ACC112 (cell line): ENCODE measurements at regions not wholly inside any gene's neighbourhood (a gene's known extent, or its start where the extent isn't known, plus 50 kb on each side); places are given as distances from the start of the nearest gene placed in this dataset.
"Not testable (repeated sequence)": the region's sequence is repeated elsewhere in the genome, so short reads cannot be mapped to it uniquely, and the experiment has no call there.

Source experiments
- H2AFZ ChIP-seq: fragments of 200-600 bp; sonication (generic); one replicate; pipeline ENCODE4 v1.6.0; 2017; ENCODE audit warnings: antibody characterized with exemption, low read length; ENCODE audit not compliant: unreplicated experiment
- H3K27ac ChIP-seq: fragments of 200-600 bp; sonication (generic); 2 replicates; pipeline ENCODE4 v1.5.1; 2014; ENCODE audit warnings: low read depth, mild to moderate bottlenecking, antibody characterized with exemption, low read length, moderate library complexity
- H3K27me3 ChIP-seq: fragments of 200-600 bp; sonication (generic); 2 replicates; pipeline ENCODE4 v1.6.1; 2014; ENCODE audit warnings: mild to moderate bottlenecking, antibody characterized with exemption, low read length, moderate library complexity, mixed read lengths; ENCODE audit not compliant: insufficient read depth
- H3K36me3 ChIP-seq: fragments of 200-600 bp; sonication (generic); 2 replicates; pipeline ENCODE4 v1.6.1; 2016; ENCODE audit warnings: mild to moderate bottlenecking, antibody characterized with exemption, low read length, moderate library complexity, mixed read lengths; ENCODE audit not compliant: insufficient read depth
- H3K4me1 ChIP-seq: fragments of 200-600 bp; sonication (generic); one replicate; pipeline ENCODE4 v1.6.1; 2016; ENCODE audit warnings: low read length, mixed read lengths; ENCODE audit not compliant: insufficient read depth, unreplicated experiment, control insufficient read depth
- H3K4me3 ChIP-seq: fragments of 200-600 bp; sonication (generic); 2 replicates; pipeline ENCODE4 v1.5.1; 2014; ENCODE audit warnings: mild to moderate bottlenecking, low read depth, low read length
- H3K79me2 ChIP-seq: fragments of 200-600 bp; sonication (generic); one replicate; pipeline ENCODE4 v1.6.0; 2016; ENCODE audit warnings: low read length; ENCODE audit not compliant: control insufficient read depth, unreplicated experiment, insufficient read depth

DNA sequence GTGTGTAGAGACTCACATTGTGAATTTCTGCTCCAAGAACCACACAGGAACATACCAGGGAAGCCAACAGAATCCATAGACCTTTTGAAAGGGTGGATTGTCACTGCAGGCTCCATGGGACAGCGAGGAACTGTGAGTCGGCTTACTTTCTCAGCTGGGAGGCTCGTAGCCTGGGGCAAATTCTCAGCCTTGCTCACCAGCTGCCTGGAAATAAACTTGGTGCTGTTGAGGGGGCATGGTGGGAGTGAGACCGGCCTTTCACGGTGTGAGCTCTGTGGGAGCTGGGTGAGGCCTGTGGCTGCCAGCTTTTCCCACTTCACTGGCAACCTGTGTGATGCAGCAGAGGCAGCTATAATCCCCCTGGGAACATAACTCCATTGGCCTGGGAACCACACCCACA is 146.6 kb upstream of the P2RY1 start:
- H3K27ac ChIP-seq: no peak overlapping the region
- no peak overlapping the region for H2AFZ ChIP-seq
- H3K79me2 ChIP-seq: no peaks in the 10 kb centered on the region
- no peaks in the 10 kb centered on the region for H3K4me1 ChIP-seq
- H3K36me3 ChIP-seq: no peaks in the 10 kb centered on the region
- no peaks in the 10 kb centered on the region for H3K27me3 ChIP-seq
- H3K4me3 ChIP-seq: no peak overlapping the region

DNA sequence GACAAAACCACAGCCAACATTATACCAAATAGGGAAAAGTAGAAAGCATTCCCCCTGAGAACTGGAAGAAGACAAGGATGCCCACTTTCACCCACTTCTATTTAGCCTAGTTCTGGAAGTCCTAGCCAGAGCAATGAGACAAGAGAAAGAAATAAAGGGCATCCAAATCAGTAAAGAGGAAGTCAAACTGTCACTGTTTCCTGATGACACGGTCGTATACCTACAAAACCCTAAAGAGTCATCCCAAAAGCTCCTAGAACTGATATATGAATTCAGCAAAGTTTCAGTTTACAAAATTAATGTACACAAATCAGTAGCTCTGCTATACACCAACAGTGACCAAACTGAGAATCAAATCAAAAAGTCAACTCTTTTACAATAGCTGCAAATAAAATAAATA is 142.6 kb upstream of the P2RY1 start:
- not testable (repeated sequence) for H3K79me2 ChIP-seq, H3K27ac ChIP-seq

DNA sequence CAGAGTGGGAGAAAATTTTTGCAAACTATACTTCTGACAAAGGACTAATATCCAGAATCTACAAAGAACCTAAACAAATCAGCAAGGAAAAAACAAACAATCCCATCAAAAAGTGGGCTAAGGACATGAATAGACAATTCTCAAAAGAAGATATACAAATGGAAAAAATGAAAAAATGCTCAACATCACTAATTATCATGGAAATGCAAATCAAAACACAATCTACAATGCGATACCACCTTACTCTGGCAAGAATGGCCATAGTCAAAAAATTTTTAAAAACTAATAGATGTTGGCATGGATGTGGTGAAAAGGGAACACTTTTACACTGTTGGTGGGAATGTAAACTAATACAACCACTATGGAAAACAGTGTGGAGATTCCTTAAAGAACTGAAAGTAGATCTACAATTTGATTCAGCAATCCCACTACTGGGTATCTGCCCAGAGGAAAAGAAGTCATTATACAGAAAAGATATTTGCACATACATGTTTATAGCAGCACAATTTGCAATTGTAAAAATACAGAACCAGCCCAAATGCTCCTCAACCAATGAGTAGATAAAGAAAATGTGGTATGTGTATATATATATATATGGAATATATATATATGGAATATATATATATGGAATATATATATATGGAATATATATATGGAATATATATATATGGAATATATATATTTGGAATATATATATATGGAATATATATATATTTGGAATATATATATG is 141.2 kb upstream of the P2RY1 start:
- H3K27me3 ChIP-seq, H2AFZ ChIP-seq, H3K27ac ChIP-seq, H3K4me3 ChIP-seq, H3K4me1 ChIP-seq, H3K79me2 ChIP-seq, H3K36me3 ChIP-seq: not testable (repeated sequence)

More for the DNA sequence above, 142.6 kb upstream of the P2RY1 start:
- H3K4me3 ChIP-seq, H3K27me3 ChIP-seq, H2AFZ ChIP-seq, H3K36me3 ChIP-seq, H3K4me1 ChIP-seq: not testable (repeated sequence)

DNA sequence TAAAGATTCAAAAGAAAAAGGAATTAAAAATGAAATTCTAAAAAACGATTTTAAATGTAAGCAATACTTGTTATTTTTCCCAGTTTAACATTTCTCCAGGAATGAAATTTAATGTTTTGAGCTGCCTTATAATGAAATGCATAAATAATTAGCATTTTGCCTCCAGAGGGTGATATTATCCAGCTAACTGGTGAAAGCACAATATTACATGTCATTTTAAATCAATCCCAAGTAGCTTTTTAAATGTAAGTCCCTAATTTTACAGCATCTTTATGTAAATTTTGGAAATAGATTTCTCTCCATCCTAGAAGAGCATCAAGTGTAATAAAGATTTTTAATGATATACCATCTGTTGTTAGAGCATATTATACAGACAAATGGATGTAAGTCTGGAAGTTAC is 139.1 kb upstream of the P2RY1 start:
- Histone ChIP-seq H3K79me2 (no peaks in the 10 kb centered on the region), H3K27ac (no peak overlapping the region), H3K4me1 (no peaks in the 10 kb centered on the region), H3K4me3 (no peak overlapping the region), H3K36me3 (no peaks in the 10 kb centered on the region), H3K27me3 (no peaks in the 10 kb centered on the region; the same call in 1 of the 2 replicates), H2AFZ (no peak overlapping the region)

DNA sequence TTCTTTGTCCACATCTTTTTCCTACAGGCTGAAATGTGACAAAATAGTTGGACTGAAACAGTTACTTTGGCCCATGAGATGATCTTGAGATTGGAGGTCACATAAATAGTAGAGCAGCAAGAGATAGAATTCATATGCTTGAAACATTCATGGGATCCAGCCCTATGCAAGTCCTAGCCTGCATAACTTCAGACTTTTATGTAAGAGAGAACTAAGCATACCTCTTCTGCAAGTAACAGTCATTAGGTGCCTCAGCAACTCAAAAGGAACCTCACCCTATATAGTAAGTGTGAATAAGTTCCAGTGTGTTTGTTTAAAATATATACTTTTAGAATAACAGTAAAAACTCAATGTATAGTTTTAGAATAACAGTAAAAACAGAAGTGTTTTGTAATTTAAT is 138.0 kb upstream of the P2RY1 start:
- Histone ChIP-seq H2AFZ (no peak overlapping the region), H3K27ac (no peak overlapping the region), H3K36me3 (no peaks in the 10 kb centered on the region), H3K4me1 (no peaks in the 10 kb centered on the region), H3K4me3 (no peak overlapping the region), H3K79me2 (no peaks in the 10 kb centered on the region), H3K27me3 (no peaks in the 10 kb centered on the region; the same call in 1 of the 2 replicates)

DNA sequence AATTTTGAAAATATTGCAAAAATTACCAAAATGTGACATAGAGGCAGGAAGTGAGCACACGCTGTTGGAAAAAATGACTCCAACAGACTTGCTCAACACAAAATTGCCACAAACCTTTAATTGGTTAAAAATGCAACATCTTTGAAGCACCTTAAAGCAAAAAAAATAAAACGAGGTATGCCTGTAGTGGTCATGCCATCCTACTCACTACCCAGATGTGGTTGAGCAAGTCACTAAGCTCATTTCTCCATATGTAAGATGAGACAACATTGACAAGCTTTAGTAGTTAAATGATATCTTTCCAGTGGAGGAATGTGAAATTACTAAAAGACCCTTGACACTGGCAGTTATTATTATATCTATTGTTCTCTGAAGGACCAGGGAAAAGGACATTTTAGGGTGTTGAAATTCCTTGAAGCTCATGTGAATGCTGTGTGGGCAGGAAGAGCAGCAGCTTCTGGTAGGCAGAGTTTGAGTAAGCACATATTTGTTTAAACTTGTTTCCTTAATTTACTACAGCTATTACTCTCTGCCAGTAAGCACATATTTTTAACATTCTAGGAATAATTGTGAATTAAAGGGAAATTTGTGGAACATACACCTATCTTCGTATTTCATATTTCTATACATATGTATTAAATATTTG is 131.6 kb upstream of the P2RY1 start:
- Histone ChIP-seq H3K27me3 (no peaks in the 10 kb centered on the region), H2AFZ (no peak overlapping the region), H3K36me3 (no peaks in the 10 kb centered on the region), H3K79me2 (no peaks in the 10 kb centered on the region), H3K4me1 (no peaks in the 10 kb centered on the region), H3K4me3 (no peak overlapping the region), H3K27ac (no peak overlapping the region)

DNA sequence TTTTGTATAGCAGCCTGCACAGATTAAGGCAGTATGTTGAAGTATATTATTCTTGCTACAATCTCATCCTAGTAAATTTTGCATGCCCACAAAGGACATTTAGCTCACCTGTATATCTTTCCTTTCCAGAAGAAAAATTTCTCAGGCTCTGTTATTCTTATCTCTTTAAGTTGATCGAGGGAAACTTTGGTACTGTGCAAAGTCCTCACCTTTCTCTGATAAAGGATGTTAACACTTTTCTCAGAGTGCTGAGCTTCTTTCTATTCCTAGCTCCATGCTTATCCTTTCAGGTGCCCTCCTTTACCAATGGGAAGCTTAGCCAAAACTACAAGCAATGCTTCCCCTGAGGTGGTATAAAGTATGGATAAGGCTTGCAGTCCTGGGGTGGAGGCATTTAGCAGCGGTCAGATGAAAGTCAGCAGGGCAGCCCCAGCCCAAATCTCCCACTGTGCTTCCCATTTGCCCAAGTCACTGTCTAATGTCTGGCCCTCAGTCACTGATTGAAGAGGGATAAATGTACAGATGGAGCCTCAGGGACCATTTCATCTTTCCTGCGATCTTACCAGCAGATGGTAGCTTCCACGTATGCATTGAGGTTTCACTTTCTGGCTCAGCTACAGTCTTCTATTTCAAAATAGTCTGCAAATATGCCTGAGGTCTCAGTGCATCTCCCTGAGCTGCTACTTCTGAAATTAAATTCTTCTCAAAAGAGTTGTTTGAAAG is 127.8 kb upstream of the P2RY1 start:
- Histone ChIP-seq H2AFZ (no peak overlapping the region), H3K27ac (no peak overlapping the region), H3K79me2 (no peaks in the 10 kb centered on the region), H3K4me1 (no peaks in the 10 kb centered on the region), H3K27me3 (no peaks in the 10 kb centered on the region), H3K4me3 (peak overlapping the region; percentile 37; the same call in 1 of the 2 replicates), H3K36me3 (no peaks in the 10 kb centered on the region)

DNA sequence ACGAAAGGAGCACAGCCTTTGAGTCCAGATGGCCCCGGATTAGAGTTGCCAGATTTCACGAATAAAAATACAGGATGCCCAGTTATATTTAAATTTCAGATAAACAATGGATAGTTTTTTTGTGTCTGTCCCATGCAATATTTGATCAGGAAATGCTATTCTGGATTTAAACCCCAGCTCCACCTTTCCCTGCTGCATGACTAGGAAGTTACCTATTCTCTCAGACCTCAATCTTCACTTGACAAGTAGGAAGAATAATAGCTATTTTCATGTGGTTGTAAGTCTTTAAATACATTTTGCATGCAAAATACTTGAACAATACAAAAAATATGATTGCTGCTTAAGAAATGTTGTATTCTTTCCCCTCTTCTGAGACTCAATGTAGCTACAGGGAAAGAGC is 125.3 kb upstream of the P2RY1 start:
- H3K27me3 ChIP-seq: no peaks in the 10 kb centered on the region

DNA sequence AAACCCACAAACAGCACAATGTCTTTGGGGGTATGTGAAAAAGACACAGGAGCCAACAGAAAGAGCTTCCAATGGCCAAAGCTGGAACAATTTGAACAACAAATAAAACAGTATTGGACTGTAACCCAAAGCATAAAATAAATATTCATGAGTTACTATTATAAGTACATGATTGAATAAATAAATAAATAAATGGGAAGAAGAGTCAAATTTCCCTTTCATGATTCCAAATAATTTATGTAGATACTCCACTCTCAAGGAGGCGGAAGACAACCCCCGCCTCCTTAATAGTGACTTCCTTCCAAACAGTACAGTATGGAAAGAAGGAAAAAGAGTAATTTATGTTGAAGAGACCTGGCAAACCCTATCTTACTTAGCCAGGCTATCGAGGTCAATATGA is 124.4 kb upstream of the P2RY1 start:
- Histone ChIP-seq H3K4me1 (no peaks in the 10 kb centered on the region), H3K4me3 (no peak overlapping the region), H3K27me3 (no peaks in the 10 kb centered on the region), H3K27ac (no peak overlapping the region), H3K79me2 (no peaks in the 10 kb centered on the region), H3K36me3 (no peaks in the 10 kb centered on the region), H2AFZ (no peak overlapping the region)

More for the DNA sequence above, 125.3 kb upstream of the P2RY1 start:
- H3K4me1 ChIP-seq: no peaks in the 10 kb centered on the region
- no peak overlapping the region for H2AFZ ChIP-seq
- no peaks in the 10 kb centered on the region for H3K79me2 ChIP-seq
- H3K27ac ChIP-seq: no peak overlapping the region
- no peaks in the 10 kb centered on the region for H3K36me3 ChIP-seq
- no peak overlapping the region for H3K4me3 ChIP-seq

DNA sequence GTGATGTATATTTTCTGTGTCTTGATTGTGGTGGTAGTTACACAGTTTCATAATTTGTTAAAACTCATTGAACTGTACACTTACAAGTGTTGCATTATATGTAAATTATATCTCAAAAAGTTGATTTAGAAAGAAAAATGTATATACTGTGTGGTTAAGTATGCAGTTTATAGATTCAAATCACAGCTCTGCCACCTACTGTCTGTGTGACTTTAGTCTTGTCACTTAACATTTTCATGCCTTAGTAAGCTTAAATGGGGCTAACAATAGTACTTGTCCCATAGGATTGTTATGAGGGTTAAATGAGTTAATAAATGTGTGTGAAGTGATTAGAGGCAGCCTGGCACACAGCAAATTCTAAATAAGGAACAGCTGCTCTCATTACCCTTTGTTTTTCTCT is 120.9 kb upstream of the P2RY1 start:
- H3K79me2 ChIP-seq: no peaks in the 10 kb centered on the region
- no peaks in the 10 kb centered on the region for H3K36me3 ChIP-seq
- no peak overlapping the region for H3K27ac ChIP-seq
- H3K4me3 ChIP-seq: no peak overlapping the region
- no peaks in the 10 kb centered on the region for H3K27me3 ChIP-seq
- peaks cover 2% of the 10 kb centered on the region for H3K4me1 ChIP-seq
- H2AFZ ChIP-seq: no peak overlapping the region

DNA sequence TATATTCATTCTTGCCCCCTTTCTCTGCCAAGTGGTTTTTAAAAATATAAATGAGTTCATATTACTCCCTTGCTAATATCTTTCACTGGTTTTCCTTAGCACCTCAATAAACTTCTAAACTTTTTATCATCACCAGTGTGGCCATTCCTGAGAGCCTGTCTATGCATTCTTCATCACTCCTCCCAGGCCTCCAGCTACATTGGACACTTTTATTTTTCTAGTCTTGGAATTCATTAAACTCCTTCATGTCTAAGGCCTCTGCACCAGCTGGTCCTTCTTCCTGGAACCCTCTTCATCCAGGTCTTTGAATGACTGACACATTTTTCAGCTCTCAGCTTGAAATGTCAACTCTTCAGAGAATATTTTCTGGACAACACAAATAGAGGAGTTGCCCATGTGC is 120.4 kb upstream of the P2RY1 start:
- Histone ChIP-seq H3K4me3 (no peak overlapping the region), H3K36me3 (no peaks in the 10 kb centered on the region), H3K79me2 (no peaks in the 10 kb centered on the region), H3K27me3 (no peaks in the 10 kb centered on the region), H3K4me1 (peaks cover 5% of the 10 kb centered on the region), H3K27ac (no peak overlapping the region), H2AFZ (no peak overlapping the region)
